Kidney capillary endothelial cell (primary cell): ENCODE measurements at regions not wholly inside any gene's neighbourhood (a gene's known extent, or its start where the extent isn't known, plus 50 kb on each side); places are given as distances from the start of the nearest gene placed in this dataset.

Source experiments
- DNase-seq: peaks from one replicate; pipeline ENCODE4 v3.0.0-alpha.2; 2018; ENCODE audit warnings: low spot score

- DNase-seq: no peak
These were observed 183.5 kb downstream of the CBLN2 start for GRCh38 chr18:72360634-72361033.

GRCh38 chr18:72342933-72343332 is 201.2 kb downstream of the CBLN2 start:
- DNase-seq: no peak

- DNase-seq: no peak
These were observed 204.2 kb downstream of the CBLN2 start for GRCh38 chr18:72339976-72340375.

- DNase-seq: no peak
These were observed 207.4 kb downstream of the CBLN2 start for GRCh38 chr18:72336786-72337185.

- DNase-seq: no peak
These were observed 214.6 kb downstream of the CBLN2 start for GRCh38 chr18:72329533-72329932.

GRCh38 chr18:72325307-72325706 is 218.8 kb downstream of the CBLN2 start:
- no peak for DNase-seq

GRCh38 chr18:72324677-72325076 is 219.5 kb downstream of the CBLN2 start:
- no peak for DNase-seq

GRCh38 chr18:72316497-72316896 is 227.6 kb downstream of the CBLN2 start:
- DNase-seq: no peak

- no peak for DNase-seq
These were observed 260.8 kb downstream of the CBLN2 start for GRCh38 chr18:72283148-72283925.

- no peak for DNase-seq
These were observed 271.1 kb downstream of the CBLN2 start for GRCh38 chr18:72273025-72273424.

- no peak for DNase-seq
These were observed 282.6 kb downstream of the CBLN2 start for GRCh38 chr18:72261590-72261989.

- DNase-seq: no peak
These were observed 298.1 kb downstream of the CBLN2 start for GRCh38 chr18:72246076-72246475.

- DNase-seq: no peak
These were observed 308.7 kb downstream of the CBLN2 start for GRCh38 chr18:72235422-72235821.

- DNase-seq: no peak
These were observed 311.0 kb downstream of the CBLN2 start for GRCh38 chr18:72233106-72233505.

GRCh38 chr18:72232644-72233043 is 311.5 kb downstream of the CBLN2 start:
- DNase-seq: no peak

- DNase-seq: no peak
These were observed 318.2 kb downstream of the CBLN2 start for GRCh38 chr18:72225958-72226357.

- no peak for DNase-seq
These were observed 320.4 kb downstream of the CBLN2 start for GRCh38 chr18:72223733-72224132.

- DNase-seq: no peak
These were observed 335.0 kb downstream of the CBLN2 start for GRCh38 chr18:72208920-72209676.

- DNase-seq: no peak
These were observed 336.9 kb downstream of the CBLN2 start for GRCh38 chr18:72207280-72207679.

- no peak for DNase-seq
These were observed 337.3 kb downstream of the CBLN2 start for GRCh38 chr18:72206814-72207213.

- DNase-seq: no peak
These were observed 343.1 kb downstream of the CBLN2 start for GRCh38 chr18:72201032-72201431.

GRCh38 chr18:72197591-72197990 is 346.6 kb downstream of the CBLN2 start:
- DNase-seq: no peak

- no peak for DNase-seq
These were observed 350.1 kb downstream of the CBLN2 start for GRCh38 chr18:72194072-72194471.

- no peak for DNase-seq
These were observed 356.2 kb downstream of the CBLN2 start for GRCh38 chr18:72187956-72188355.
